GM18507 (cell line): ENCODE measurements at regions not wholly inside any gene's neighbourhood (a gene's known extent, or its start where the extent isn't known, plus 50 kb on each side); places are given as distances from the start of the nearest gene placed in this dataset.
"Not testable (repeated sequence)": the region's sequence is repeated elsewhere in the genome, so short reads cannot be mapped to it uniquely, and the experiment has no call there.

Experiments used
- DNase-seq: peaks from one replicate; pipeline ENCODE4 v3.0.0; 2011; ENCODE audit warnings: low read depth; ENCODE audit not compliant: insufficient read length; ENCODE audit errors: extremely low spot score
- FAIRE-seq: peaks from 2 replicates; lab custom pipeline; 2011; peaks lifted over from hg19 to GRCh38; lab: Jason Lieb, UNC

DNA sequence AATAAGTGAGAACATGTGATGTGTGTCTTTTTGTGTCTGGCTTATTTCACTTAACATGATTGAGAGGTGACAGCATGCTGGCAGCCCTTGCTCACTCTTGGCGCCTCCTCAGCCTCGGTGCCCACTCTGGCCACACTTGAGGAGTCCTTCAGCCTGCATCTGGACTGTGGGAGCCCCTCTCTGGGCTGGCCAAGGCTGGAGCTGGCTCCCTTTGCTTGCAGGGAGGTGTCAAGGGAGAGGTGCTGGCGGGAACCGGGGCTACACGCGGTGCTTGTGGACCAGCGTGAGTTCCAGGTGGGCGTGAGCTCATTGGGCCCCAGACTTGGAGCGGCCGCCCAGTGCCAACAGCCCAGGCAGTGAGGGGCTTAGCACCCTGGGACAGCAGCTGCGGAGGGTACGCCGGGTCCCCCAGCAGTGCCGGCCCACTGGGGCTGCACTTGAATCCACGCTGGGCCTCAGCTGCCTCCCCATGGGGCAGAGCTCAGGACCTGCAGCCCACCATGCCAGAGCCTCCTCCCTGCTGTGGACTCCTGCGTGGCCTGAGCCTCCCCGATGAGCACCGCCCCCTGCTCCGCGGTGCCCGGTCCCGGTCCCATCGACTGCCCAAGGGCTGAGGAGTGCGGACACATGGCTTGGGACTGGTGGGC is 658.6 kb downstream of the GRXCR1 start:
- no peak for FAIRE-seq
- DNase-seq: no peak

DNA sequence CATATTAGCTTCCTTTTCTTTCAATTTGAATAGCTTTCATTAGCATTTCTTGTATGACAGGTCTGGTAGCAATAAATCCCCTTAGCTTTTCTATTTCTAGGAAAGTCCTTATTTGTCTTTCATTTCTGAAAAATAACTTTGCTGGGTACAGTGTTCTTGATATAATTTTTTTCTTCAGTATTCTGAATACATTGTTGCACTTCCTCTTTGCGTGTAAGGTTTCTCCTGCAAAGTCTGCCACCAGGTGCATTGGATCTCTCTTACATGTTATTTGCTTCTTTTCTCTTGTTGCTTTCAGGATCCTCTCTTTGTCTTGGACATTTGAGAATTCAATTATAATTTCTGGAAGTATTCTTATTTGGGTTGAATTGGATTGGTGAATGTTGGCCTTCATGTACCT is 663.7 kb downstream of the GRXCR1 start:
- no peak for DNase-seq
- no peak for FAIRE-seq

DNA sequence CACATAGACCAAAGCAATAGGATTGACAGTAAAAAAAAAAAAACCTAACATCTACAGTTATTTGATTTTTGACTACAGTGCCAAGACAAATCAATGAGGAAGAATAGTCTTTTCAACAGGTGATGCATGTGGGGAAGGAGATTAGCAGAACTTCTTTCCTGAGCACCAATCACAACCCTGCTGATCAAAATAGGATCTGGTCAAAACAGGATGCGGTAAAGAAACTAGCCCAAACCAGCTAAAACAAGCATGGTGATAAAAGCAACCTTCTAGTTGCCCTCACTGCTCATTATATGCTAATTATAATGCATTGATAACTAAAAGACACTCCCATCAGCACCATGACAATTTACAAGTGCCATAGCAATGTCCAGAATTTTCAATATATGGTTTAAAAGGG is 667.5 kb downstream of the GRXCR1 start:
- no peak for DNase-seq
- no peak for FAIRE-seq

DNA sequence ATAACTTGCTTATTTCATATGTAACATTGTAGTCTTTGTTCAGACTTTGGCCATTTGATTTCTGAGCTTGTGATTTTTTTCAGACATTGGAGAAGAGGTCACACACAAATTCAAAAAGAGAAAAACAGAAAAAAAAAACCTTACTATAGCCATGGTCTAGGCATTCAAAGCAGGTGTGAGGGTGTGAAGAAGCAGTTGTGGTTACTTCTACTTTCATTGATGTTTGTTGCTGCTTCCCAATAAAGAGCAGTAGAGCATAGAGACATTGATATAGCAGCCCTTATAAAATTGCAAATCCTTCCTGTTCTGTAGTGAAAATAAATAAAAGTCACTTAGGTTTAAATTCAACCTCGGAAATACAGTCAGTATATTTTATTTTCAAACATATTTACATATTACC is 671.6 kb downstream of the GRXCR1 start:
- DNase-seq: no peak

DNA sequence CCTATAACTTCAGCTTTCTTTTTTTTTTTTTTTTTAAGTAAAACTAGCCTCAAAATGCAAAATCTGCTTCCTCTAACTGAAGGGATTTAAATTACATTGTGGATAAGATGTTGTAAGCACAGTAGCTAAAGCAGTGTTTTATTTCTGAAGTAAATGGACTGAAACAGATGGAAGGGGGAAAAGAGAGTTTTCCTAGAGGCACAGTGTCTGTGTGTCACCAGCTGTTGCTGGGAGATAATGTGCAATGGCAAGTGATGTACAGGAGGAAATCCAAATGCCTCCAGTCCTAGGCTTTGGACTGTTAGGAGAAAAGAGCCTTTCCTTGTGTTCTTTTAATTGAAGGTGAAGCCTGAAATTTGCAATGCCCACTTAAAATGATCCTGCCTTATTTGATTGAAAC is 672.1 kb downstream of the GRXCR1 start:
- FAIRE-seq (no peak), DNase-seq (no peak)

More for the DNA sequence above, 671.6 kb downstream of the GRXCR1 start:
- FAIRE-seq: no peak

DNA sequence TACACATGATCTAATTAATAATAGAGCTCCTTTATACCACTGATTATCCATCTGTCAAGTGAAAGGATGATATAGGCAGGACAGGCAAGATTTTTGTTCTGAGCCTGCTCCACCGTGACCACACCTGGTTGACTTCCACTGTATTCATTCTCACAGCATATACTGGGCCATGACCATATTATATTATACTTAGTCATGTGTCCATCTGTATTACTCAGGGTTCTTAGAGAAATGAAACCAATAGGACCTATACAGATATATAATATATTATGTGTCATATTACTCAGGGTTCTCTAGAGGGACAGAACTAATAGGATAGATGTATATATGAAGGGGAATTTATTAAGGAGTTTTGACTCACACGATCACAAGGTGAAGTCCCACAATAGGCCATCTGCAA is 675.1 kb downstream of the GRXCR1 start:
- DNase-seq (no peak), FAIRE-seq (no peak)

DNA sequence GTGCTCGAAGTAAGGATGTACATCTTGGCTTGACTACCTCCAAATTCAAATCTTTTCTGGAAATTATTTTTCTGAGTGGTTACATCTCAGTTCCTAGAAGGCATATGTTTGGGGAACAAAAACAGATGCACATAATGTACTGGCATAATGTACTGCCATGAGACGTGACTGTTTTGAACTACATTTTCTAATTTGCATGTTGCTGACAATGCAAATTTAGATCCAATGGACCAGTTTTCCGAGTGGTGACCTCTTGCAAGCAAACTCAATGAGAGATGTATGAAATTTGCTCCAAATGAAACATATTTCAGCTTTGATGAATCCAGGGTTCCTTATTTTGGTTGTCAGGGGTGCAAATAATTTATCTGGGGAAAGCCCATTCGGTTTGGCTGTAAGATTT is 694.3 kb downstream of the GRXCR1 start:
- DNase-seq: no peak
- no peak for FAIRE-seq

DNA sequence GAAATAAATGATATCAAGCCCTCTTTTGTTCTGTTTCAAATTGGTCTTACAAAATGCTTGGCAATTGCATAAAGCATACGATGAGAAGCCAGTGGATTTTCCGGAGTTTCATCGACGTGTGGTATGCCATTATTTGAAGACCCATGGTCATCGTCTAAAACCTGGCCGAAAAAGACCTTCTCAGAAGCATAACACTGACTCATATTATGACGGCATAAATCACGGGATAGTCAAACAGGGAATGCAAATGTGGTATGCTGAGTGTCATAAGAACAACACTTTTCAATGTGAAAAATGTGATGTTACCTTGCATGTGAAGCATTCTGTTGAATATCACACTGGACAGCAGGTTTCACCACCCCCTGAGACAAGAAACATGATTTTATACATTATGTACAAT is 695.2 kb downstream of the GRXCR1 start:
- DNase-seq (no peak), FAIRE-seq (no peak)

DNA sequence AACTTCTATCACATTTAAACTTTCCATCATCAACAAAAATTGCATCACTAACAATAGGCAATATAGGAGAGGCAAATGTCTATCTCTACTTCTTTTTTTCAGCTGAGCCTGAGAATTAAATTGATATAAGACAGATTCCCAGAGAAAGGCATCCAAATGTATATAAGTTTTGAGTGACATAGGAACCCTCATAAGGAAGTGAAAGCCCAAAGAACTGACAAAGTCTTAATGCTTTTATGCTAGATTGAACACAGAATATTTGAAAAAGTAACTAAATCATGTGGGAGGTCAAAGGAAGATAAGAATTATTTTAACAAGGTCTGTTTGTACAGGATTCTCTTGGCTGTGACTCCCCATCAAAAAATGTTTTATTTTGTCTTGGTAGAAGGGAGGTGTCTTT is 714.9 kb downstream of the GRXCR1 start:
- FAIRE-seq (no peak), DNase-seq (no peak)

DNA sequence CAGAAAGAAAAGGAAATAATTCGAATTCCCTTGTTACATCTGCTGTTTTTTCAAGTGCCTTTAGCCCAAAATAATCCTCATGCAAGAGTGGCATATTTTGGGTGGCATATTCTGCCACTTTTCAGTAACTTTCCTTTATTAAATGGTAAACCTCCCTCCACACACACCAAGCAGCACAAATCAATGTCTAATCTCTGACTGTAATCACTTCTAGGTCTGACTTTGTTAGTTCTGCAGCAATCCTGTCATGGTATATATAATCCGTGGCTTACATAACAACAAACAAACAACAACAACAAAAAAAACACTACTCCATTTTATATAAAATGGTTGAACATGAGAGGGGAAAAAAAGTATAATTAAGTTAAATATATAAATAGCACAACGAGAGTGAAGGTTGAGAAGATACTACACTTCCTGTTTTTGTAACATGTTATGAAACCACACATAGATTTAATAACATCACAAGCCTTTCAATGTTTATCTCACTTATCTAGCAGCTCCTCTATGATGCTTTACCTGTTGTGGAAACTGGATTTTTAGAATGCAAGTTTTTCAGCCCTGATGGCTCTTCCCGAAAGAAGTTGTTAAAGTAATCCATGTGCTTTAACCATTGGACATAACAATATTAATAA is 715.4 kb downstream of the GRXCR1 start:
- DNase-seq: no peak
- no peak for FAIRE-seq

DNA sequence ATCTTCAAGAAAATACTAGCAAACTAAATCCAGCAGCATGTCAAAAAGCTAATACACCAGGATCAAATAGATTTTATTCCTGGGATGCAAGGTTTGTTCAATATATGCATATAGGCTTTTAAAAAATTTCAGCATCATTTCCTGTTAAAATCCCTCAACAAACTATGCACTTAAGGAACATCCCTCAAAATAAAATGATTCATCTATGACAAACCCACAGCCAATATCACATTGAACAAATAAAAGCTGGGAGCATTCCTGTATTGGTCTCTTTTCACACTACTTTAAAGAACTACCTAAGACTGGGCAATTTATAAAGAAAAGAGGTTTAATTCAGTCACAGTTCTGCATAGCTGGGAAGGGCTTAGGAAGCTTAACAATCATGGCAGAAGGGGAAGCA is 726.7 kb downstream of the GRXCR1 start:
- FAIRE-seq: no peak
- DNase-seq: no peak

DNA sequence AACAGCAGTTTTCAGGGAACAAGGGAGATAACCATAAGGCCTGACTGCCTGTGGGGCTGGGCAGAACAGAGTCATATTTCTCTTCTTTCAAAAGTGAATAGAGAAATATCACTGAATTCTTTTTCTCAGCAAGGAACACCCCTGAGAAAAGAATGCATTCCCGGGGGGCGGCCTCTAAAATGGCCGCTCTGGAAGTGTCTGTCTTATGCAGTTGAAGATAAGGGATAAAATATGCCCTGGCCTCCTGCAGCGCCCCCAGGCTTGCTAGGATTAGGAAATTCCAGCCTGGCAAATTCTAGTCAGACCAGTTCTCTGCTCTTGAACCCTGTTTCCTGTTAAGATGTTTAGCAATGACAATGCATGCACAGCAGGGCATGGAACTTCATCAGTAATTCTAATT is 745.4 kb downstream of the GRXCR1 start:
- not testable (repeated sequence) for DNase-seq, FAIRE-seq

DNA sequence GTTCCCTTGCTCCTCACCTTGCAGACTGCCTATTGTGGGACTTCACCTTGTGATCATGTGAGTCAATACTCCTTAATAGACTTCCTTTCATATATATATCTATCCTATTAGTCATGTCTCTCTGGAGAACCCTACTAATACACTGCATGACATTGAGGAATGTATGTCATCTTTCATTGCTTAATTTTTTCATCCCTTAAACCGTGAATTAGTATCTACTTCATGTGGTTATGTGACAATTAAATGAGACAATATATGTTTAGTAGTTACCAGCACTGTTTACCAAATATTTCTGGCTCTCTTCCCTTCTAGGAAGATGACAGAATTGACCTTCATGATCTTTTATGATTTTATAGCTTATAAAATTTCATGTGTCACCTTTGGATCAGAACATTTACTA is 759.5 kb downstream of the GRXCR1 start:
- FAIRE-seq: no peak
- DNase-seq: no peak

DNA sequence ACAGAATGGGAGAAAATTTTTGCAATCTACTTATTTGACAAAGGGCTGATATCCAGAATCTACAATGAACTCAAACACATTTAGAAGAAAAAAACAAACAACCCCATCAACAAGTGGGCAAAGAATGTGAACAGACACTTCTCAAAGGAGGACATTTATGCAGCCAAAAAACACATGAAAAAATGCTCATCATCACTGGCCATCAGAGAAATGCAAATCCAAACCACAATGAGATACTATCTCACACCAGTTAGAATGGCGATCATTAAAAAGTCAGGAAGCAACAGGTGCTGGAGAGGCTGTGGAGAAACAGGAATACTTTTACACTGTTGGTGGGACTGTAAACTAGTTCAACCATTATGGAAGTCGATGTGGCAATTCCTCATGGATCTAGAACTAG is 767.0 kb downstream of the GRXCR1 start:
- not testable (repeated sequence) for DNase-seq, FAIRE-seq

DNA sequence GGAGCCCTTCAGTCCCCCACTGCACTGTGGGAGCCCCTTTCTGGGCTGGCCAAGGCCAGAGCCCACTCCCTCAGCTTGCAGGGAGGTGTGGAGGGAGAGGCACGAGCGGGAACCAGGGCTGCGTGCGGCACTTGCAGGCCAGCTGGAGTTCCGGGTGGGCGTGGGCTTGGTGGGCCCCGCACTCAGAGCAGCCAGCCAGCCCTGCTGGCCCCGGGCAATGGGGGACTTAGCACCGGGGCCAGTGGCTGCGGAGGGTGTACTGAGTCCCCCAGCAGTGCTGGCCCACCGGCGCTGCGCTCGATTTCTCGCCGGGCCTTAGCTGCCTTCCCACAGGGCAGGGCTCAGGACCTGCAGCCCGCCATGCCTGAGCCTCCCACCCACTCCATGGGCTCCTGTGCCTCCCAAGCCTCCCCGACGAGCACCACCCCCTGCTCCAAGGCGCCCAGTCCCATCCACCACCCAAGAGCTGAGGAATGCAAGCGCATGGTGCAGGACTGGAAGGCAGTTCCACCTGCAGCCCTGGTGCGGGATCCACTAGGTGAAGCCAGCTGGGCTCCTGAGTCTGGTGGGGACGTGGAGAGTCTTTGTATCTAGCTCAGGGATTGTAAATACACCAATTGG is 776.2 kb downstream of the KCTD8 start:
- FAIRE-seq, DNase-seq: not testable (repeated sequence)

DNA sequence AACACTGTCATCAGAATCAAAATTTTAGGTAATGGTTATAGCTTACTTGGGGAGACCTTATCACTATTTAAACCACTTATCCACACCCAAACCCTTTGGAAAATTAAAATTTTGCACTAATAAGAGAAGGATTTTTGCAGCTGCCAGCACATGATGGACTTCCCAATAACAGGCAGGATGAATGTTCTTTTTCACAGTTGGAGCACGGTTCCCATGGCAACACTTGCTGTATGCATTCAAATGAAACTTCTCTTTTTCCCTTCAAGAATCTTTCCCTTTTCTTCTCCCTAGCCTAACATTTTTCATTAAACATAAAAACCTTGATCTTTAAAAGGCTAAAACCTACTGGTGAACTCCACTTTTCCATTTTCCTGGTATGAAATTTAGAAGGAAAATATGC is 768.2 kb downstream of the KCTD8 start:
- FAIRE-seq (no peak), DNase-seq (no peak)

DNA sequence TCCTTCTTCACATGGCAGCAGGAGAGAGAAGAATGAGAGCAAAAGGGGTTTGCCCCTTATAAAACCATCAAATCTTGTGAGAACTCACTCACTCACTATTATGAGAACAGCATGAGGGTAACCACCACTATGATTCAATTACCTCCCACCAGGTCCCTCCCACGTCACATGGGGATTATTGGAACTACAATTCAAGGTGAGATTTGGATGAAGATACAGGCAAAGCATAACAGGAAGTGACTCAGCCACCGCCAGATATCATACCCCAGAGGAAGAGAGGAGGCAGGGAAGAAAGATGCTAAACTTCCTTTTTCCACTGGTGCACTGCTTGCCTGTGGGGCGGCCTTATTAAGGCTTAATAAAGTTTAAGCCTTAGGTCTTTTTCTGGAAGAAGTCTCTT is 766.1 kb downstream of the KCTD8 start:
- no peak for DNase-seq
- no peak for FAIRE-seq

DNA sequence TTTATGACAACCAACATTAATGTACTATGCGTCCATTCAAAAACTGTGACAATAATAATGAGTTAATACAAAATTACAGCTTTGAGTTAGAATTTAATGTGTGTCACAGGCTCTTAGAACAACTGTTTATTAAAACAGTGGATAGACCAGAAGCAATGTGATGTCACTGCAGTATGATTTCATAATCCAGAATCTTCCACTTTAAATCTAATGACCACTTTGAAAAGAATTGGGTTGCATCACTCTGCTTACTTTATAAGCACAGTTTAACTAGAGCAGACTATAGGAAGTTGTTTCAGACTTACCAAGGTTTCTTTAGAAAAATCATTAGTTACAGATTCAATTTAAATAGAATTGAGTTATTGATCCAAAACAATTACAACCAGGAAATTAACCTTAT is 758.5 kb downstream of the KCTD8 start:
- DNase-seq (no peak), FAIRE-seq (no peak)

DNA sequence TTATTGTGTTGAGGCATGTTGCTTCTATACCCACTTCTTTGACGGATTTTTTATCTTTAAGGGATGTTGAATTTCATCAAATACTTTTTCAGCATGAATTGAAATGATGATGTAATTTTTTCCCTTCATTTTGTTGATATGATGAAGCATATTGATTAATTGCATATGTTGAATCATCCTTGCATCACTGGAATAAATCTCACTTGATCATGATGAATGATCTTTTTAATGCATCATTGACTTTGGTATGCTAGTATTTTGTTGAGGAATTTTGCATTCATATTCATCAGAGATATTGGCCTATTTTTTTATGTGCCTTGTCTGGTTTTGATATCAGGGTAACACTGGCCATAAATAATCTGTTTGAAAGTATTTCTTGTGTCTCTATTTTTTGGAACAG is 754.7 kb downstream of the KCTD8 start:
- no peak for FAIRE-seq
- DNase-seq: no peak

DNA sequence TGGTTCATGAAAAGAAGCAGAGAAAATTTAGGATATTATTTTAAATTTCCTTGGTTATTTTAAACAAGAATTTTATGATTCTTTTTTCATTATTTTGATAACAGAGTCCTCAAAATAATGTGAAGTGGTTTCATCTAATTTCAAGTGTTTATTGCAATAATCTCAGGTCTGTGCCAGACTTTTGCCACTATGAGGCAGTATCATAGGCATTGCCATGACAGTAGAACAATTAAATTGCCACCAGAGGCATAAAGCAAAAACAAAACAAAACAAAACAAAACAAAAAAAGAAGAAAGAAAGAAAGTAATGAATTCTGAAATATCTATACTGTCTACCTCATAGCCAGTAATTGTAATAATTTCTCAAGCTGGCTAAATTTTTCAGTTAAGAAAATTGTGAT is 739.2 kb downstream of the KCTD8 start:
- no peak for FAIRE-seq
- DNase-seq: no peak

DNA sequence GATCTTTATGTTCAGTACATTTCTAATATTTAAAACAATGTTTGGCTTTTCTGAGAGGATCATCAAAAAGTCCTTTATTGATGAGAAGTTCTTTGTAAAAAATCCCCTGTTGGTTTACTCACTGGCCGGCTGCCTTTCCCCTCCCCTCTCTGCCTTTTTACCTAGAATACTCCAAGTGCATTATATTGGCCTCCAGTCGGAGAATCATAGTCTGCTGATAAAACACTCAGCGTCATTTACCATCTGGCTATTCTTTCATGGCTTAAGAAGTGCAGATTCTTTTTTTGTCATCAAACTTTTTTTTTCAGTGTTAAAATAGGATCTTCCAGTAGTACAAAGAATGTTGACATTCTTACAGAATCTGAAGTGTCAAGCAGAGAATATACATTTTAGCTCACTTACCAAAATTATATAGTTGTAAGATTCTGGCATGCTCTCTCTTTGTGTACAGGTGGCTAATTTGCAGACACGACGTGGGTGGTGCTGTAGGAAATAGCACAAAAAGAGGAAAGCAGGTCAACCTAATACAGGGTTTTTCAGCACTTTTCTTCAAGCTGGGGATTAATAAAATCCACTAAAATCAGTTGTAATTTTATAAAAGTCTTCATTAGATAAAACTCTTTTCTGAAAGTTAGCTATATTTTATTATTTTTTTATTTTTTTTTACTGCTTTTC is 731.8 kb downstream of the KCTD8 start:
- no peak for DNase-seq
- no peak for FAIRE-seq
